Keratinocyte (primary cell): ENCODE measurements at regions not wholly inside any gene's neighbourhood (a gene's known extent, or its start where the extent isn't known, plus 50 kb on each side); places are given as distances from the start of the nearest gene placed in this dataset.

Experiments used
- DNase-seq: peaks from one replicate; pipeline ENCODE4 v3.0.0-alpha.2; 2011; ENCODE audit warnings: low read depth, missing footprints, low spot score
- FAIRE-seq: peaks from 2 replicates; lab custom pipeline; 2011; peaks lifted over from hg19 to GRCh38; lab: Jason Lieb, UNC
- H2AFZ ChIP-seq: 2 replicates; pipeline ENCODE4 v1.6.0; 2012; ENCODE audit warnings: low read length, control low read depth, inconsistent platforms; ENCODE audit not compliant: control insufficient read depth
- H3K27ac ChIP-seq: 2 replicates; pipeline ENCODE4 v1.5.1; 2011; ENCODE audit warnings: low read length; ENCODE audit not compliant: control insufficient read depth, insufficient read depth
- H3K27me3 ChIP-seq: 3 replicates; pipeline ENCODE4 v1.6.0; 2011; ENCODE audit warnings: low read length; ENCODE audit not compliant: control insufficient read depth, insufficient read depth; ENCODE audit errors: extremely low read depth
- H3K36me3 ChIP-seq, 2 experiments: 2 replicates in 1 of 2; 3 replicates in 1 of 2; pipeline ENCODE4 v1.5.1; 2011; ENCODE audit warnings: low read length in 2 of 2, mild to moderate bottlenecking in 1 of 2; ENCODE audit not compliant: control insufficient read depth in 2 of 2, insufficient read depth in 2 of 2; ENCODE audit errors: extremely low read depth in 1 of 2
- H3K4me1 ChIP-seq: 3 replicates; pipeline ENCODE4 v1.5.1; 2011; ENCODE audit warnings: low read length; ENCODE audit not compliant: control insufficient read depth, insufficient read depth; ENCODE audit errors: extremely low read depth
- H3K4me2 ChIP-seq: 3 replicates; pipeline ENCODE4 v1.6.0; 2011; ENCODE audit warnings: low read depth, low read length; ENCODE audit not compliant: control insufficient read depth, insufficient read depth; ENCODE audit errors: extremely low read depth
- H3K4me3 ChIP-seq, 3 experiments: fragments of 200-600 bp in 1 of 3; sonication (generic) in 1 of 3; 2 replicates in 2 of 3; 3 replicates in 1 of 3; pipeline ENCODE4 v1.5.1; 2011 to 2016; ENCODE audit warnings: low read length in 3 of 3, mild to moderate bottlenecking in 3 of 3, control low read depth in 2 of 3, inconsistent platforms in 1 of 3, low read depth in 1 of 3, mixed read lengths in 1 of 3, mixed run types in 1 of 3, moderate library complexity in 1 of 3; ENCODE audit not compliant: control insufficient read depth in 2 of 3, insufficient read depth in 2 of 3; ENCODE audit errors: extremely low read depth in 1 of 3
- H3K79me2 ChIP-seq: 2 replicates; pipeline ENCODE4 v1.6.0; 2012; ENCODE audit warnings: low read length; ENCODE audit not compliant: control insufficient read depth, insufficient read depth
- H3K9ac ChIP-seq: 3 replicates; pipeline ENCODE4 v1.6.0; 2011; ENCODE audit warnings: low read length; ENCODE audit not compliant: control insufficient read depth, insufficient read depth; ENCODE audit errors: extremely low read depth
- H3K9me1 ChIP-seq: 3 replicates; pipeline ENCODE4 v1.6.0; 2011; ENCODE audit warnings: low read length; ENCODE audit not compliant: control insufficient read depth, insufficient read depth; ENCODE audit errors: extremely low read depth
- H3K9me3 ChIP-seq: 2 replicates; pipeline ENCODE4 v1.5.1; 2012; ENCODE audit warnings: low read depth, low read length; ENCODE audit not compliant: control insufficient read depth
- H4K20me1 ChIP-seq: 3 replicates; pipeline ENCODE4 v1.6.0; 2011; ENCODE audit warnings: low read length; ENCODE audit not compliant: control insufficient read depth, insufficient read depth; ENCODE audit errors: extremely low read depth
- EZH2 ChIP-seq: IDR thresholded peaks from one replicate; pipeline ENCODE4 v1.6.1; 2012; ENCODE audit warnings: inconsistent platforms, mild to moderate bottlenecking, low read length, moderate library complexity
- dilution Hi-C: fragments of 300-500 bp; cut with MboI; formaldehyde crosslinking; loops from one replicate; pipeline ENCODE4 v1.7.0; 2020; ENCODE audit warnings: low sequenced_read_pairs; ENCODE audit not compliant: extremely low pct_ligation_motif_present
- TF ChIP-seq, protein P1 (sequence below), 3 experiments: IDR thresholded peaks in 1 of 3; conservative IDR thresholded peaks in 1 of 3; optimal IDR thresholded peaks in 1 of 3; 2 replicates in 2 of 3; 3 replicates in 1 of 3; pipeline versions ENCODE3 to v1.5.1; 2011; ENCODE audit warnings: low read length in 3 of 3, mild to moderate bottlenecking in 3 of 3, moderate library complexity in 2 of 3, control low read depth in 1 of 3, inconsistent platforms in 1 of 3; ENCODE audit not compliant: insufficient read depth in 2 of 3; ENCODE audit errors: extremely low read depth in 1 of 3

DNA sequence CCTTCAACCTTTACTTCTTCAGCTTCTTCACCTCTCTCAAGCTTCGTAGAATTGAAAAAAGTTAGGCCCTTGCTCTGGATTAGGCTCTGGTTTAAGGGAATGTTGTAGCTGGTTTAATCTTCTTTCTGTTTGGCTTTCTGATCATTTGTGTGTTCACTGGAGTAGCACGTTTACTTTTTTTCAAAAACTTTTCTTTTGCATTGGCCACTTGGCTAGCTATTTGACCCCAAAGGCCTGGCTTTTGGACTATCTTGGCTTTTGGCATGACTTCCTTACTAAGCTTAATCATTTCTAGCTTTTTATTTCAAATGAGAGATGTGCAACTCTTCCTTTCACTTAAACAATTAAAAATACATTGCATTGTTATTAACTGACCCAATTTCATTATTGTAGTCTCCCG, 1154.8 kb upstream of the ZEB2 start:
- Histone ChIP-seq H2AFZ (no peak overlapping the region), H3K4me2 (no peak overlapping the region), H3K79me2 (no peaks in the 10 kb centered on the region), H4K20me1 (no peaks in the 10 kb centered on the region), H3K4me3 (no peak overlapping the region), H3K9ac (no peak overlapping the region), H3K9me1 (no peaks in the 10 kb centered on the region), H3K27ac (no peak overlapping the region), H3K27me3 (no peaks in the 10 kb centered on the region), H3K4me1 (no peaks in the 10 kb centered on the region), H3K36me3 (no peaks in the 10 kb centered on the region), H3K9me3 (no peaks in the 10 kb centered on the region)
- DNase-seq (no peak), FAIRE-seq (no peak)
- dilution Hi-C loops, result no loop called here
- no peak for TF ChIP-seq EZH2
- TF ChIP-seq, protein P1, sequence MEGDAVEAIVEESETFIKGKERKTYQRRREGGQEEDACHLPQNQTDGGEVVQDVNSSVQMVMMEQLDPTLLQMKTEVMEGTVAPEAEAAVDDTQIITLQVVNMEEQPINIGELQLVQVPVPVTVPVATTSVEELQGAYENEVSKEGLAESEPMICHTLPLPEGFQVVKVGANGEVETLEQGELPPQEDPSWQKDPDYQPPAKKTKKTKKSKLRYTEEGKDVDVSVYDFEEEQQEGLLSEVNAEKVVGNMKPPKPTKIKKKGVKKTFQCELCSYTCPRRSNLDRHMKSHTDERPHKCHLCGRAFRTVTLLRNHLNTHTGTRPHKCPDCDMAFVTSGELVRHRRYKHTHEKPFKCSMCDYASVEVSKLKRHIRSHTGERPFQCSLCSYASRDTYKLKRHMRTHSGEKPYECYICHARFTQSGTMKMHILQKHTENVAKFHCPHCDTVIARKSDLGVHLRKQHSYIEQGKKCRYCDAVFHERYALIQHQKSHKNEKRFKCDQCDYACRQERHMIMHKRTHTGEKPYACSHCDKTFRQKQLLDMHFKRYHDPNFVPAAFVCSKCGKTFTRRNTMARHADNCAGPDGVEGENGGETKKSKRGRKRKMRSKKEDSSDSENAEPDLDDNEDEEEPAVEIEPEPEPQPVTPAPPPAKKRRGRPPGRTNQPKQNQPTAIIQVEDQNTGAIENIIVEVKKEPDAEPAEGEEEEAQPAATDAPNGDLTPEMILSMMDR (optimal IDR thresholded peaks at IDR 0.05 in 1 of 3, IDR thresholded peaks at IDR 0.05 in 1 of 3, conservative IDR thresholded peaks at IDR 0.05 in 1 of 3; ENCODE audit: extremely low read depth in 1 of 3, insufficient read depth in 2 of 3, low read length in 3 of 3), result no peak

GRCh38 chr2:145669301-145669700, 1149.4 kb upstream of the ZEB2 start:
- no peaks in the 10 kb centered on the region for H3K27me3 ChIP-seq
- no peak overlapping the region for H3K4me2 ChIP-seq
- no peak overlapping the region for H2AFZ ChIP-seq
- H3K79me2 ChIP-seq, result no peaks in the 10 kb centered on the region
- H4K20me1 ChIP-seq, result no peaks in the 10 kb centered on the region
- no peak for FAIRE-seq
- no peak overlapping the region for H3K4me3 ChIP-seq
- H3K9me3 ChIP-seq, result no peaks in the 10 kb centered on the region
- no peak for TF ChIP-seq EZH2
- TF ChIP-seq, protein P1 (optimal IDR thresholded peaks at IDR 0.05 in 1 of 3, IDR thresholded peaks at IDR 0.05 in 1 of 3, conservative IDR thresholded peaks at IDR 0.05 in 1 of 3; ENCODE audit: extremely low read depth in 1 of 3, insufficient read depth in 2 of 3, low read length in 3 of 3), result no peak
- no peak overlapping the region for H3K9ac ChIP-seq
- DNase-seq, result no peak
- dilution Hi-C loops, result no loop called here
- no peaks in the 10 kb centered on the region for H3K9me1 ChIP-seq
- no peak overlapping the region for H3K27ac ChIP-seq
- no peaks in the 10 kb centered on the region for H3K36me3 ChIP-seq
- H3K4me1 ChIP-seq, result no peaks in the 10 kb centered on the region
